BE2C (cell line): ENCODE measurements at regions not wholly inside any gene's neighbourhood (a gene's known extent, or its start where the extent isn't known, plus 50 kb on each side); places are given as distances from the start of the nearest gene placed in this dataset.
A peak's percentile ranks its signal among the peaks of the same experiment; 100 is the strongest.

Source experiments
- DNase-seq: peaks from one replicate; pipeline ENCODE4 v3.0.0-alpha.2; 2020
- H3K27me3 ChIP-seq: fragments of 250-450 bp; sonication (Bioruptor Pico); 2 replicates; pipeline ENCODE4 v1.5.1; 2020; ENCODE audit warnings: mild to moderate bottlenecking
- H3K36me3 ChIP-seq: fragments of 250-450 bp; sonication (Bioruptor Pico); 2 replicates; pipeline ENCODE4 v1.5.1; 2020; ENCODE audit warnings: mild to moderate bottlenecking
- H3K4me1 ChIP-seq: fragments of 250-450 bp; sonication (Bioruptor Pico); 2 replicates; pipeline ENCODE4 v1.5.1; 2020
- H3K4me3 ChIP-seq: 2 replicates; pipeline ENCODE4 v1.5.1; 2011; ENCODE audit warnings: low read depth, low read length
- H3K9me3 ChIP-seq: fragments of 250-450 bp; sonication (Bioruptor Pico); 2 replicates; pipeline ENCODE4 v1.5.1; 2020
- TF ChIP-seq, protein P1 (sequence below): IDR thresholded peaks from 2 replicates; pipeline ENCODE4 v1.5.1; 2012; ENCODE audit warnings: mild to moderate bottlenecking, low read depth, low read length

DNA sequence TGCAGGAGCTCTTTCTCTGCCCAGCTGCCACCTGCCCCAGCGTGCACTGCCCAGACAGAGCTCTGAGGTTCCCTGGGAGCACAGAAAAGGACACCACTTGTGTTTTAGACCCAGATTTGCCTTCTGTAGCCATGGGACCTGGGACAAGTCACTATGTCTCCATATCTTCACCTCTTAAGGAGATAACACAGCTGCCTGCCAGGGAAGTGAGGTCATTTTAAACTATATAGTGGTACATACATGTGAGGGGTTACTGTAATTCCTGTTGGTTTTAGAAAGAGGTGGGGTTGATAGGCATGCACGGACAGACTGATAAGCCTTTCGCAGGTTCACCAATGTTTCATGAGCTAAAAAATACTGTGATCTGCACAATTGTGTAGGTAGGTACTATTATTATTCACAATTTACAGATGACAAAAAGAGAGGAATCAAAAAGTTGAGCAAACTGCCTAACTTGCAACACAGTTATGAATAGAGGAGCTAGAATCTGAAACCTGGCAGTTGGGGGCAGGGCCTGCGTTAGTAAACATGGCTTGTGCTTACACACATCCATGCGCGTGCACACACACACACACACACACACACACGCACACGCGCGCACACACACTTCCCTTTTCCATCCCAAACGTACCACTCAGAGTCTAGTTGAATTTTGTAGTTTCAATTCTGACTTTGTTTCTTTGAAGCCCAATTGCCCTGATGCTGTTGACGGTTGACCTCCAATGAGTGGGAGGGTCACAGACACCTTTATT is 193.6 kb downstream of the FAM43A start:
- no peaks in the 10 kb centered on the region for H3K36me3 ChIP-seq
- peaks cover 6% of the 10 kb centered on the region for H3K9me3 ChIP-seq
- TF ChIP-seq, protein P1, sequence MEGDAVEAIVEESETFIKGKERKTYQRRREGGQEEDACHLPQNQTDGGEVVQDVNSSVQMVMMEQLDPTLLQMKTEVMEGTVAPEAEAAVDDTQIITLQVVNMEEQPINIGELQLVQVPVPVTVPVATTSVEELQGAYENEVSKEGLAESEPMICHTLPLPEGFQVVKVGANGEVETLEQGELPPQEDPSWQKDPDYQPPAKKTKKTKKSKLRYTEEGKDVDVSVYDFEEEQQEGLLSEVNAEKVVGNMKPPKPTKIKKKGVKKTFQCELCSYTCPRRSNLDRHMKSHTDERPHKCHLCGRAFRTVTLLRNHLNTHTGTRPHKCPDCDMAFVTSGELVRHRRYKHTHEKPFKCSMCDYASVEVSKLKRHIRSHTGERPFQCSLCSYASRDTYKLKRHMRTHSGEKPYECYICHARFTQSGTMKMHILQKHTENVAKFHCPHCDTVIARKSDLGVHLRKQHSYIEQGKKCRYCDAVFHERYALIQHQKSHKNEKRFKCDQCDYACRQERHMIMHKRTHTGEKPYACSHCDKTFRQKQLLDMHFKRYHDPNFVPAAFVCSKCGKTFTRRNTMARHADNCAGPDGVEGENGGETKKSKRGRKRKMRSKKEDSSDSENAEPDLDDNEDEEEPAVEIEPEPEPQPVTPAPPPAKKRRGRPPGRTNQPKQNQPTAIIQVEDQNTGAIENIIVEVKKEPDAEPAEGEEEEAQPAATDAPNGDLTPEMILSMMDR = no peak
- H3K4me1 ChIP-seq = peaks cover 11% of the 10 kb centered on the region
- no peak overlapping the region for H3K4me3 ChIP-seq
- H3K27me3 ChIP-seq = no peaks in the 10 kb centered on the region
- no peak for DNase-seq

DNA sequence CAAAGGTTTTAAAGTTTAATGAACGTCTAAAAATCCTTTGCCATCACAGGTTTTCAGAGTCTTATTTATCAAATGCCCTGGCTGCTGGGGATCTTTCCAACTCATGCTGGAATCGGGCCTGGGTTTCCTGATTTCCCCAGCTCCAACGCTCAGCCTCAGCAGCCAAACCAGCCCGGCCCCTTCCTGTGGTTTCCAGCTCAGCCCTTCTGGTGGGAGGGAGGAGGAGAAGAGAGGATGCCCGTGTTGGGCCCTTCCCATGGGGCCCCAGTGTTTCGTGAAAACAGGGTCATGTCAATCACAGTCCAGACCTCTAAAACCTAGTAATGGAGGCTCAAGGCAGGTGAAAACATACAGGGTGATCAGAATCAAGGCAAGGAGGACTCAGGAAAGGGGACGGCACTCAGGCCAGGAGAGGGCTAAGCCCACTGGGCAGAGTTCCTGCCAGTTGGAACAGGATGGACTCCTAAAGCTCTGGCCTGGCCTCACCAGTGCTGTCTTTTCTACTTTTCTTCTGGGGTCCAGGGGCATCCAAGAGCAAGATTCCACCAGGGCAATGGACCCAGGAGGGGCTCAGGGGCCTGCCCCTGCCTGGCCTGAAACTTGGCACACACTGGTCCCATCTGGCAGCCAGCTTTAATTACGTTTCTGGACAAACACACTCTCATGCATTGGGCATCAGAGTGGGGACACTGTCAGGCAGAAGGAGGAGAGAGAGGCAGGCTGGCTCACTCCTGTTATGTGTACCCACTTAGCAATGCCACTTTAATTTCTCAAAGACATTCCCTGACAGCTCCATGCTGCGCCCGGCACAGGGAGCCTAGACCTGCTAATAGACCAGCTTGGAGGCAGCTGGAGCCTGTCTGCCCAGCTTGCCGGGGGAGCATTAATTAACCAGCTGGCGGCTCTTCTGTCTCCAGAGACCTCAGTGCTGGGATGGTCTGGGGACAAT is 194.6 kb downstream of the FAM43A start:
- Histone ChIP-seq H3K36me3 (no peaks in the 10 kb centered on the region), H3K4me3 (no peak overlapping the region), H3K4me1 (peaks cover 11% of the 10 kb centered on the region), H3K9me3 (peaks cover 9% of the 10 kb centered on the region), H3K27me3 (no peaks in the 10 kb centered on the region)
- TF ChIP-seq, protein P1 = no peak
- DNase-seq = peak; percentile 52

DNA sequence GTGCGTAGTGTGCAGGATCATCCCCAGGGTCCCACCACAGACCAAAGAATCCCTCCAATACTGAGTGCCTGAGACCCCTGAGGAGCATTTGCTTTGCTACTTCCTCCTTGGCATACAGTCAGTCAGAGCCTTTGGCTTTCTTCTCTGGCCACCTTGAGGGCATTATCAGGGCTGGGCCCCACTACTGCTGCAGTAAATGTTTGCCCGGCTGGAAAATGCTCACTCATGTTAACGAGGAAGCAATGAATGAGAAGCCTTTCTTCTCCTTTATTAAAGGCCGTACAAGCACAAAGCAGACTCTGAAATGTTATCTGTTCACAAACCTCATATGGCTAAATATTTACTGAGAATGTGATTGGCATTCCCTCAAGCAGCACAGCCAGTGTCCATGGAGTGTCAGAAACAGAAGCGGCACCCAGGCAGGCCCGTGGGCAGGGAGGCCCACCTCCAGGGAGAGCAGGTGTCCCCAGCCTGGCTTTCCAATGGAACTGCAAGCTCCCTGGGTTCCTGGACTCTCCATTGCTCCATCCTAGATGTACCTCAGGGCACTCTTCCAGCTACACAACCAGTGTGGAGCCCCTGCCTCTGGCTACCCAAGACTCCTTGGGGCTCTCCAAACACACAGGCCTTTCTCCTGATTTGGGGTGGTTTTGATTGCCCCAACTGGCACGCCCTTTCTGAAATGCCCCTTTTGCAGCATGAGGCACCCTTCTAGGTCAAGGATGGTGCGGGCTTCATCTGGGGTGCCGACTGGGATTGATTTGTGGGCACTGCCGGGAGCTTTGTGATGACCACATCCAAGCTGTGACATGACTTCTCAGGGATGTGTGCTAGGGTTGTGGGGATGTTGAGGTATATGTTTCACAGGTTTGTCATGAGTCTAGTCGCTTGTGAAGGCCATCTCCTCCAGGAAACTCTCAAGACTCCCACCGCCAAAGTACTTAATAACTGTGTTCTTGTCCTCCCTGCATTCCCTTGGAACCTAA is 195.6 kb downstream of the FAM43A start:
- TF ChIP-seq, protein P1 = no peak
- peaks cover 9% of the 10 kb centered on the region for H3K9me3 ChIP-seq
- no peaks in the 10 kb centered on the region for H3K36me3 ChIP-seq
- H3K4me1 ChIP-seq = peaks cover 11% of the 10 kb centered on the region
- no peaks in the 10 kb centered on the region for H3K27me3 ChIP-seq
- no peak overlapping the region for H3K4me3 ChIP-seq
- DNase-seq = no peak

DNA sequence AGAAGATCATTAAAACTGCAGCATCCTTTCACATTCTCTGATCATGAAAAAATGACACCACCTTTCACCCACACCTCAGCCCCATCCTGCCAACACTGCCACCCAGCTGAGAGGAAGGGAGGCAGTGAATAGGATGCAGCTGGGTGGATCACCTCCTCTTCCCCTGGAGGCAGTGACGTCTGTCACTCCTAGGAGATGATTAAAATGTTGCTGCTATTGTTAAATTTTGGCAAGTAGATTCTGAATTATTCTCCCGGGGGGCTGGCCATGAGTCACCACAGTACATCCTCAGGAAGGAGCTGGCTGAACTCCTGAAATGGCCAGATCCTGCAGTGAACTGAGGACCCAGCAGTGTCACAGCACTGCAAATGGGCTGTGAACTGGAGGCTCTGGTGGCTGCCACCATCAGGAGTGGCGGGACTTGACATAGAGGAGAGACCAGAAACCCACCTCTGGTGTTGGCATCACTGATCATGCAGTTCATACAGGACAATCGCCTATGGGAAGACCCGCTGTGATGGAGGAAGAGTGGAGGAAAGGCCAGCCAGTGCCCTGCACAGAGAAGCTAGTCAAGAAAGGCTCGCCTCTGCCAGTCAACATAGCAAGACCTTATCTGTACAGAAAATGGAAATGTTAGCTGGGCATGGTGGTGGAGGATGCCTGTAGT is 199.1 kb downstream of the FAM43A start:
- no peak overlapping the region for H3K4me3 ChIP-seq

DNA sequence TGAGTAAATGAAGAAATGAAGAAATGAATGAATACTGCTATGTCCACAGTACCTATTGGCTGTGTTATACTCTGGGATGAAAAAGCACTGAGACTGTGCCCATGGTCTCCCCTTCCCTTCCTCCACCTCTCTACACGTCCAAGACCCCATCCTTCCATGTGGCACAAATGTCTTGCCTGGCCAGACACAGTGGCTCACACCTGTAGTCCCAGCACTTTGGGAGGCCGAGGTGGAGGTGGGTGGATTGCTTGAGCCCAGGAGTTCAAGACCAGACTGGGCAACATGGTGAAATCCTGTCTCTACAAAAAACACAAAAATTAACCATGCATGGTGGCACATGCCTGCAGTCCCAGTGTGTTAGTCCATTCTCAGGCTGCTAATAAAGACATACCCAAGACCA is 200.1 kb downstream of the FAM43A start:
- DNase-seq = no peak
- Histone ChIP-seq H3K27me3 (no peaks in the 10 kb centered on the region), H3K4me1 (peaks cover 8% of the 10 kb centered on the region)

More for the DNA sequence above, 199.1 kb downstream of the FAM43A start:
- TF ChIP-seq, protein P1 = no peak
- Histone ChIP-seq H3K36me3 (no peaks in the 10 kb centered on the region), H3K9me3 (peaks cover 9% of the 10 kb centered on the region), H3K4me1 (peaks cover 14% of the 10 kb centered on the region), H3K27me3 (no peaks in the 10 kb centered on the region)
- DNase-seq = no peak

More for the DNA sequence above, 200.1 kb downstream of the FAM43A start:
- TF ChIP-seq, protein P1 = no peak
- Histone ChIP-seq H3K36me3 (no peaks in the 10 kb centered on the region), H3K4me3 (no peak overlapping the region), H3K9me3 (peaks cover 9% of the 10 kb centered on the region)
